Upper lobe of right lung (tissue), 1 donor: ENCODE measurements at regions not wholly inside any gene's neighbourhood (a gene's known extent, or its start where the extent isn't known, plus 50 kb on each side); places are given as distances from the start of the nearest gene placed in this dataset.

Source experiments
- ATAC-seq: fragments of 200-7000 bp; cut with Tn5 transposase; one replicate; pipeline ENCODE4 v1.9.1; 2020; ENCODE audit warnings: mild to moderate bottlenecking, moderate library complexity
- DNase-seq: peaks from one replicate; pipeline ENCODE4 v3.0.0-alpha.2; 2020
- H3K27ac ChIP-seq: fragments of 200-600 bp; one replicate; pipeline ENCODE4 v1.8.0; 2022
- H3K27me3 ChIP-seq: fragments of 200-600 bp; one replicate; pipeline ENCODE4 v1.8.0; 2022; ENCODE audit warnings: mild to moderate bottlenecking
- H3K36me3 ChIP-seq: fragments of 200-600 bp; one replicate; pipeline ENCODE4 v1.8.0; 2022
- H3K4me1 ChIP-seq: fragments of 200-600 bp; one replicate; pipeline ENCODE4 v1.8.0; 2022
- H3K4me3 ChIP-seq: fragments of 200-600 bp; one replicate; pipeline ENCODE4 v1.8.0; 2022; ENCODE audit warnings: mild to moderate bottlenecking
- H3K9me3 ChIP-seq: fragments of 200-600 bp; one replicate; pipeline ENCODE4 v1.8.0; 2022
- CTCF ChIP-seq: fragments of 200-600 bp; IDR thresholded peaks from one replicate; pipeline ENCODE4 v1.8.0; 2022; ENCODE audit warnings: antibody characterized with exemption
- intact Hi-C: fragments of 100-400 bp; cut with DNase I; formaldehyde crosslinking; loops from one replicate; pipeline ENCODE4 v1.11.0; 2022
- donor health status: DM: no; HTN: yes; CAD: no; lungs with severe emphysema.

DNA sequence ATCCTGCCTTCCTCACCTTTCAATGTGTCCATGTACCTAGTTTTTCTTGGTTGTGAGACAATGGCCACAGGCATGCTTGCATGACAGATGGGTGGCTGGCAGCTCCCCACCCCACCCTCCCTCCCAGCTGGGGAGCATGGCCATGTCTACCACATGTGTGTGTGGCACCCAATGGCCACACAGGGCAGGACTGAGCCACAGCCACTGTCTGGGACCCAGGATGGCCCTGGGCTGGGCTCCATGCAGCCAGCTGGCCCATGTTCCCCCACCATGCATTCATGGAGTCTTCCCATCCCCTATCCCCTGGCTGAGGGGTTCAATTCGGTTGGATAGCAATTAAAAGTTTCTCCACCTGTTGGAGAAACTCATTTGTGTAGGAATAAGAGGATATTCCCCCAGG lies 566.0 kb upstream of the USP15 start:
- Histone ChIP-seq H3K4me1 (no peaks in the 10 kb centered on the region), H3K27ac (no peak overlapping the region), H3K9me3 (peaks cover 15% of the 10 kb centered on the region), H3K27me3 (no peaks in the 10 kb centered on the region), H3K36me3 (no peaks in the 10 kb centered on the region), H3K4me3 (no peak overlapping the region)
- intact Hi-C loops, result no loop called here
- DNase-seq (no peak), ATAC-seq (no peak)
- TF ChIP-seq CTCF, result no peak

DNA sequence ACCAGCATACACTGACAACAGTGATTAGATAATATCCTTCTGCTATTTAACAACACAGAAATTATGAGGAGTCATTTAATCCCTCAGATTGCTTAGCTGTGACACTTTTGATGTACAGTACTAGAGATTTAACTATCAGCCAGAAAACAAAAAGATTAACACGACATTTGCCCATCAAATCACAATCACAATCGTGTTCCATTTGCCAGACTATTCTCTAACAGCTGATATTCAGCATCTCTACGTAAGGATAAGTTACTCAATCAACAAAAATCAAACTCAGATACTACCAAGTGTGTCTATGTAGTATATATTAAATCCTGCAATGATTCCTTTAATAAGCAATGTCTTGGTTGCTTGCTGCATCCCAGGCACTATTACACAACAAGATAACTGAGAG lies 558.7 kb upstream of the USP15 start:
- intact Hi-C loops, result no loop called here
- DNase-seq, result no peak
- H3K36me3 ChIP-seq, result no peaks in the 10 kb centered on the region
- H3K27ac ChIP-seq, result no peak overlapping the region
- no peaks in the 10 kb centered on the region for H3K4me1 ChIP-seq
- H3K4me3 ChIP-seq, result no peak overlapping the region
- no peak for TF ChIP-seq CTCF
- H3K9me3 ChIP-seq, result peaks cover 15% of the 10 kb centered on the region
- ATAC-seq, result no peak
- H3K27me3 ChIP-seq, result no peaks in the 10 kb centered on the region

DNA sequence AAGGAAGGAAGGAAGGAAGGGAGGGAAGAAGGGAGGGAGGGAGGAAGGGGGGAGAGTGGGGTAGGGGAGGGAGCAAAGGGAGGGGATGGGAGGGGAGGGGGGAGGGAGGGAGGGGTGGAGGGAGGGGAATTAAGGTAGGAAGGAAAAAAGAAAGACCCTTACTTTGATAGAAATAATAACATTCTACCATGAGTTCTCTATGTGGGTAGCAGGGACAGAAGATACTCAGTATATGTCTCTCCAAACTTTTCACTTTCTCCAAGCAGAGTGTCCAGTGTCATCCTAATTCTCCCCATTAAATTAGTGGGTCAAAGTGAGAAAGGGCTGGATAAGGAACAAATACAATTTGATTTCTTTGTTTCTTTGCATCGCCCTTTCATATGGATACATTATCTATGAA lies 553.4 kb upstream of the USP15 start:
- ATAC-seq (no peak), DNase-seq (no peak)
- intact Hi-C loops, result no loop called here
- H3K9me3 ChIP-seq, result no peaks in the 10 kb centered on the region
- no peak for TF ChIP-seq CTCF
- H3K4me1 ChIP-seq, result no peaks in the 10 kb centered on the region
- no peaks in the 10 kb centered on the region for H3K27me3 ChIP-seq
- no peaks in the 10 kb centered on the region for H3K36me3 ChIP-seq
- no peak overlapping the region for H3K4me3 ChIP-seq
- no peak overlapping the region for H3K27ac ChIP-seq

- Histone ChIP-seq H3K36me3 (no peaks in the 10 kb centered on the region), H3K27me3 (no peaks in the 10 kb centered on the region), H3K4me3 (no peak overlapping the region), H3K9me3 (no peaks in the 10 kb centered on the region), H3K4me1 (no peaks in the 10 kb centered on the region), H3K27ac (no peak overlapping the region)
- no peak for TF ChIP-seq CTCF
- no peak for DNase-seq
- intact Hi-C loops, result no loop called here
- no peak for ATAC-seq
These were observed 547.1 kb upstream of the USP15 start for GRCh38 chr12:61713121-61713520.

DNA sequence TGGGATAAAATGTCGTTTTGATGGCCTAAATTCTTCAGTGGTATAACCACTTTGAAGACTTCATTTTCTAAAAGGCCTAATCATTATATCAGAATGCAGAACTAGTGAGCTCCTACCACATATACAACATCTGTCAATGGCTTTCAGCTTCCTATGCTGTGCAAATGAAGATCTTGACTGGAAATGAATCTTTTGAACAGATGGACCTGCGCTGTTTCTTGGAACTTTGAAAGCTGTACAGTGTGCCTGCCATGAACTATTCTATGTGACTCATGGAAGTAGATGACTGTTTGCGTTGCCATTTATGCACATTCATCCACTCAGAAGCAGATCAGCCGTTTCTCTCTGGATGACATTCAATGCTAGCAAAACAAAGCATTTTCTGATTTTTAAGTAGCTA lies 542.2 kb upstream of the USP15 start:
- no peak for TF ChIP-seq CTCF
- no peak for ATAC-seq
- no peaks in the 10 kb centered on the region for H3K9me3 ChIP-seq

GRCh38 chr12:61739925-61740324 lies 520.3 kb upstream of the USP15 start:
- no peak for DNase-seq
- TF ChIP-seq CTCF, result no peak
- Histone ChIP-seq H3K4me3 (no peak overlapping the region), H3K9me3 (no peaks in the 10 kb centered on the region), H3K4me1 (no peaks in the 10 kb centered on the region), H3K27ac (no peak overlapping the region), H3K27me3 (no peaks in the 10 kb centered on the region), H3K36me3 (no peaks in the 10 kb centered on the region)
- ATAC-seq, result no peak
- intact Hi-C loops, result no loop called here

More for the DNA sequence above, 542.2 kb upstream of the USP15 start:
- Histone ChIP-seq H3K27ac (no peak overlapping the region), H3K4me3 (no peak overlapping the region), H3K36me3 (no peaks in the 10 kb centered on the region), H3K4me1 (no peaks in the 10 kb centered on the region), H3K27me3 (no peaks in the 10 kb centered on the region)
- DNase-seq, result no peak
- intact Hi-C loops, result no loop called here
